Cardiac fibroblast (primary cell): ENCODE measurements at regions not wholly inside any gene's neighbourhood (a gene's known extent, or its start where the extent isn't known, plus 50 kb on each side); places are given as distances from the start of the nearest gene placed in this dataset.

Experiments
- DNase-seq, 2 donors: peaks; one replicate each; pipeline versions ENCODE4 v3.0.0 to v3.0.0-alpha.2; 2010; ENCODE audit warnings: low read depth in 2 of 2
- H3K4me3 ChIP-seq, 2 donors: replicated peaks in 1 of 2; 1 replicate in 1 of 2; 2 replicates in 1 of 2; pipeline ENCODE4 v1.5.1; 2011; ENCODE audit warnings: low read depth in 2 of 2, low read length in 2 of 2, mild to moderate bottlenecking in 2 of 2, moderate library complexity in 1 of 2
- TF ChIP-seq, protein P1 (sequence below): IDR thresholded peaks from one replicate; pipeline ENCODE4 v1.5.1; 2011; ENCODE audit warnings: low read depth, mild to moderate bottlenecking, low read length, inconsistent platforms

DNA sequence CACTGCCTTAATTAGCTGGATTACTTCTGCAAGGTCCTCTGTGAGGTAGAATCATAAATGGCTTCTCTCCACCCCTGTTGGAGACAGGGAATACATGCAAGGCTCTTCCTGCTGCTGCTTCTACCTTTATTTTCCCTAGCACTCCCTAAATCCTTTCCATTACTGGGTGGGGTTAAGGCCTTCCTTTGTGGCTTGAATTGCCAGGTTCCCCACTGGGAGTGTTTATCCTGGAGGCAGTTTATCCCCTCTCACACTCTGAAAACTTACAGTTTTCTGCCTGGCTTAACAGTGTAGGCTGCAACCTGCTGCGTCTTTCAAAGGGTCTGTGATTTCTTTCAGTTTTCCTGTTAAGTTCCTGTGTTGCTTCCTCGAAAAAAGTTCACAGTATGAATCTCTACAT lies 1062.3 kb upstream of the CRIM1 start:
- TF ChIP-seq, protein P1, sequence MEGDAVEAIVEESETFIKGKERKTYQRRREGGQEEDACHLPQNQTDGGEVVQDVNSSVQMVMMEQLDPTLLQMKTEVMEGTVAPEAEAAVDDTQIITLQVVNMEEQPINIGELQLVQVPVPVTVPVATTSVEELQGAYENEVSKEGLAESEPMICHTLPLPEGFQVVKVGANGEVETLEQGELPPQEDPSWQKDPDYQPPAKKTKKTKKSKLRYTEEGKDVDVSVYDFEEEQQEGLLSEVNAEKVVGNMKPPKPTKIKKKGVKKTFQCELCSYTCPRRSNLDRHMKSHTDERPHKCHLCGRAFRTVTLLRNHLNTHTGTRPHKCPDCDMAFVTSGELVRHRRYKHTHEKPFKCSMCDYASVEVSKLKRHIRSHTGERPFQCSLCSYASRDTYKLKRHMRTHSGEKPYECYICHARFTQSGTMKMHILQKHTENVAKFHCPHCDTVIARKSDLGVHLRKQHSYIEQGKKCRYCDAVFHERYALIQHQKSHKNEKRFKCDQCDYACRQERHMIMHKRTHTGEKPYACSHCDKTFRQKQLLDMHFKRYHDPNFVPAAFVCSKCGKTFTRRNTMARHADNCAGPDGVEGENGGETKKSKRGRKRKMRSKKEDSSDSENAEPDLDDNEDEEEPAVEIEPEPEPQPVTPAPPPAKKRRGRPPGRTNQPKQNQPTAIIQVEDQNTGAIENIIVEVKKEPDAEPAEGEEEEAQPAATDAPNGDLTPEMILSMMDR, result no peak
- no peak for DNase-seq
- no peak overlapping the region for H3K4me3 ChIP-seq

DNA sequence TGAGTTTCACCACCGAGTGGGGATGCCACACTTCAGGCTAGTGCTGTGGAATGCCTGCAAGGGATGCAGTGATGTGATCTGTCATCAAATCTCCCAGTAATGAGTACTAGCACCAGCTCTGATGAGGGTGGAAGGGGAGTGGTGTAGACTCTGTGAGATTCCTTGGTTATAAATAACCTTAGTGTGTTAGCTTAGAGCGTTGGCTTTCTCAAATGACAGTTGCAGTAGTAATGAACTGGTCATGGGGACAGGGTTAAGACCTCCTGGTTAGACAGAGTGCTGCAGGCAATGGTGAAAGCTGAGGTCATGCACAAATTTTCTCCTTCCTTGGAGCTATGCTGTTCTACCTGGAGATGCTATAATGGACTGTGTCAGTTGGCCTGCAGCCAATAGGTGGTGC lies 1063.4 kb upstream of the CRIM1 start:
- H3K4me3 ChIP-seq, result no peak overlapping the region
- no peak for DNase-seq
- TF ChIP-seq, protein P1, result no peak

DNA sequence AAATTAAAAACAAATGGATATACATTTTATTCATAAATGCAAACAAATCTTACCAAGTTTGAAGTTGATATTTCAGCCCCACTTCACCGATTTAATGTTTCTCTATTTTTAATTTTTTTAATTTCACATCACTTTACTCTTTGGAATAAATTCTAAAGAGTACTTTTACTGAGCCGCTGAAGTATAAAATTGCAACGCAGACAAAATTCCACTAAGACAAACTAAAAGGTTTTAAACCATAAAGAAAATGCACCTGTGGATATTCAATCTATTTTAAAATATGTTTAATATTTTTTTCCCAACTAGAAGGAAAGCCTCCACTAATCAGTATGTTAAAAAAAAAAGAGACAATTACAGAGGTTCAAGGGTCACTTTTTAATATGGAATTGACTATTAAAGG lies 1073.9 kb upstream of the CRIM1 start:
- no peak for DNase-seq
- TF ChIP-seq, protein P1, result no peak
- H3K4me3 ChIP-seq, result no peak overlapping the region

DNA sequence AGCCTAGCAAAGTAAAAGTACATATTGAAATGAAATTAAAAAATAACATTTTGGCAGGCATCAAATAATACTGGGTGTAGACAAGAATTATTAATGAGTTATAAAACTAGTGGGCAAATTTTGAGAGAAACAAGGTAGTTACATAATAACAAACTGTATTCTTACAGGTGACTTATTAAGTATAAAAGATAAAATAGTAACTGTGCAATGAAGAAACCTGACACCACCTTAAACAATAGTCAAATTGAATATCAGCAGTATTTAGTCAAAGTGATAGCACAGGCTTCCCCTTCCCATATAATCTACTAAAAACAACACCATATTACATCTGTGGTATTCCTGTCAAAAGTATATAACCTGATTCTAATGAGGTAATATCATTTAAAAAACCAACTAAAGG lies 1099.8 kb upstream of the CRIM1 start:
- no peak for DNase-seq
- H3K4me3 ChIP-seq, result no peak overlapping the region
- TF ChIP-seq, protein P1, result no peak

DNA sequence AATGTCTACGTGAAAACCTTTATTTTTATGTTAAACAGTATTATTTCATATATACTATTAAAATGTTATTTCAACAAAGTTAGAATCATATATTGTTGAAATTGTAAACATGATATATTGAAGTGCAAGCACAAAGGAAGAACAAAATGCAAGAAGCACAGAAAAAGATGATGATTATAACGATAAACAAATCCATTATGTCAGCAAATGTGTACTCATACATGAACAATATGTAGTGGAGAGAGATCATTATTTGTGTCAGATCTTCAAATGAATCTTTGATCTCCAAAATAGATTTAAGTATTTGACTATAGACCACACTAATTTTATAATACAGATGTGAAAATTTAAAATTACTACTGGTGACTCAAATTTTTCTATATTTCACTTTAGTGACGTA lies 1104.4 kb upstream of the CRIM1 start:
- H3K4me3 ChIP-seq, result no peak overlapping the region
- TF ChIP-seq, protein P1, result no peak
- DNase-seq, result no peak

DNA sequence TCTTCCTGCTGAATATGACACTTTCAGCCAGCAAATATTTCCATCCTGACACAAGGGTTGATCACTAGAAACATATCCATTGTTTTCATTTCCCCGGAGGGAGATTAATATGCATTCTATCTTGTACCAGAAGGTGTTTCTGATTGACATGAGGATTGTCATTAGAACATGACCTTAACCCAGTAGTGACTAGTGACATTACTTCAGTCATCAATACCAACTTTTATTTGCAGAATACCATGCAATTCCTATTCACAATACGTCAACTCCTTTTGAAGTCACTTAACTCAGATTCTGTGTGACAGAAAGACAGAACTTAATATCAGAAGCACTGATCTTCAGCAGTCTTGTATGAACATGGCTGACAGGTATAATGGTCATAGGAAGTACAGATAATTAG lies 1108.9 kb upstream of the CRIM1 start:
- no peak overlapping the region for H3K4me3 ChIP-seq
- TF ChIP-seq, protein P1, result no peak
- DNase-seq, result no peak

DNA sequence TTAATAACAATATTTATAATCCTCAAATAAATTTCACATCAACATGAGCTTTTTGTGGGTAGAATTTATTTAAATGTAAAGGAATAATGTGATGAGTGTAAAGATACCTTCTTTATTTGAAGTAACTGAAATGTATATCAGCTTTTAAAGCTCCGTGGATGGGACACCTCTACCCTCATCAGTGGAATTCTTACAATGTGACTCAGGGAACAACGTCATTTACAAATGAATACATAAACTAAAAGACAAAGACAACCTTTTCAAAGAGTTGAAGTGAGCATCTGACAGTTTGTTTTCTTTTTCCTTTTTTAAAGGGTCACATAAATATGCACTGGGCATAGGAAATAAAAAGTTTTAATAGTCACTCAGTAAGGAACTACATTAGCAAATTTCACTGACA lies 1127.0 kb upstream of the CRIM1 start:
- no peak overlapping the region for H3K4me3 ChIP-seq
- TF ChIP-seq, protein P1, result no peak
- no peak for DNase-seq
